ENCODE measurements at regions not wholly inside any gene's neighbourhood (a gene's known extent, or its start where the extent isn't known, plus 50 kb on each side); places are given as distances from the start of the nearest gene placed in this dataset.

- BruUV-seq (replicated peaks), result no TSS peak
Observed at GRCh38 chr7:46288010-46288409, 366.9 kb upstream of the IGFBP3 start.

DNA sequence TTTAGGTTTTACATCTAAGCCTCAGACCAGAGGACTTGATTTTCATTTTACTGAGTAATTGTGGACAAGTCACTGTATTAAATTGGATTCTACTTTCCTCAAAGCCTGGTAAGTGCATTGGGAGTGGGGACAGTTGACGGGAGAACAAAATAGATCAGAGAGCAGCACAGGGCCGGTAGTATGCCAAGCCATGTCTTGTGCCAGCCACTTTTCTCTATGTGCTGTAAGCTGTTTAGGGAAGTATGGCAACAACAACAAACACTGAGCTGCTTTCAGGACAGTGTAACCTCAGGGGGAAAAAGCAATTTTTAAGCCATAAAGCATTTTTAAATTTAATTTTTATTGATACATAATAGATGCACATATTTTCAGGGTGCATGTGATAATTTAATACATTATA lies 365.9 kb upstream of the IGFBP3 start:
- Histone ChIP-seq H3K9me2 (ENCODE audit: insufficient read depth, low read length) (no peaks in the 10 kb centered on the region), H4K20me1 (ENCODE audit: insufficient read depth, low read length) (no peaks in the 10 kb centered on the region), H3K4me2 (ENCODE audit: low read length) (no peak overlapping the region), H3K36me3 (ENCODE audit: insufficient read depth, low read length) (no peaks in the 10 kb centered on the region), H3K4me3 (ENCODE audit: low read depth, low read length, poor library complexity, severe bottlenecking) (no peak overlapping the region), H3K79me2 (ENCODE audit: insufficient read depth, low read depth, low read length) (no peaks in the 10 kb centered on the region), H2AFZ (ENCODE audit: low read length) (no peak overlapping the region), H3K27ac (ENCODE audit: low read depth, low read length, poor library complexity, severe bottlenecking) (no peak overlapping the region), H3K4me1 (ENCODE audit: insufficient read depth, low read length, poor library complexity, severe bottlenecking) (no peaks in the 10 kb centered on the region), H3K9me3 (ENCODE audit: low read length) (no peaks in the 10 kb centered on the region)
- DNase-seq (ENCODE audit: low spot score), result no peak
- no peak for TF ChIP-seq EZH2phosphoT487 (IDR thresholded peaks at IDR 0.05; ENCODE audit: borderline replicate concordance, low read depth, low read length)
- no peak for TF ChIP-seq CTCF (conservative IDR thresholded peaks at IDR 0.05; ENCODE audit: low read length)
- POLR2A ChIA-PET, result interaction anchor here (0.6 to 1.3 kb wide), 2 partner anchors 8 to 13 kb away, joined by 3 read pairs; no protein-coding TSS in a partner anchor
- intact Hi-C loops (cut with micrococcal nuclease; ENCODE audit: unreplicated experiment), result loop anchor here (10.0 kb wide), 1 partner anchor 58 kb away; no protein-coding TSS in a partner anchor
- no TSS peak for BruUV-seq (replicated peaks)
- CTCF ChIA-PET (ENCODE audit: unreplicated experiment), result no interaction called here

More at GRCh38 chr7:46288010-46288409, 366.9 kb upstream of the IGFBP3 start:
- POLR2A ChIA-PET, result interaction anchor here (0.6 kb wide), 1 partner anchor 262 kb away, joined by 3 read pairs; no protein-coding TSS in a partner anchor
- TF ChIP-seq EZH2phosphoT487 (IDR thresholded peaks at IDR 0.05; ENCODE audit: borderline replicate concordance, low read depth, low read length), result no peak
- TF ChIP-seq CTCF (conservative IDR thresholded peaks at IDR 0.05; ENCODE audit: low read length), result no peak
- CTCF ChIA-PET (ENCODE audit: unreplicated experiment), result no interaction called here
- no peak overlapping the region for H3K4me2 ChIP-seq (ENCODE audit: low read length)
- DNase-seq (ENCODE audit: low spot score), result no peak
- no peaks in the 10 kb centered on the region for H3K79me2 ChIP-seq (ENCODE audit: insufficient read depth, low read depth, low read length)
- no peaks in the 10 kb centered on the region for H3K36me3 ChIP-seq (ENCODE audit: insufficient read depth, low read length)
- no peak overlapping the region for H3K27ac ChIP-seq (ENCODE audit: low read depth, low read length, poor library complexity, severe bottlenecking)
- no peaks in the 10 kb centered on the region for H3K4me1 ChIP-seq (ENCODE audit: insufficient read depth, low read length, poor library complexity, severe bottlenecking)
- no peaks in the 10 kb centered on the region for H4K20me1 ChIP-seq (ENCODE audit: insufficient read depth, low read length)
- no peaks in the 10 kb centered on the region for H3K9me3 ChIP-seq (ENCODE audit: low read length)
- H3K9me2 ChIP-seq (ENCODE audit: insufficient read depth, low read length), result no peaks in the 10 kb centered on the region
- no peak overlapping the region for H2AFZ ChIP-seq (ENCODE audit: low read length)
- no peak overlapping the region for H3K4me3 ChIP-seq (ENCODE audit: low read depth, low read length, poor library complexity, severe bottlenecking)
- intact Hi-C loops (cut with micrococcal nuclease; ENCODE audit: unreplicated experiment), result loop anchor here (10.0 kb wide), 1 partner anchor 57 kb away; no protein-coding TSS in a partner anchor

- POLR2A ChIA-PET, result interaction anchor here (0.6 to 1.3 kb wide), 2 partner anchors 14 to 1617 kb away, joined by 3 read pairs; no protein-coding TSS in a partner anchor
- Histone ChIP-seq H3K4me2 (ENCODE audit: low read length) (no peak overlapping the region), H3K9me2 (ENCODE audit: insufficient read depth, low read length) (no peaks in the 10 kb centered on the region), H2AFZ (ENCODE audit: low read length) (no peak overlapping the region), H3K9me3 (ENCODE audit: low read length) (no peaks in the 10 kb centered on the region), H3K36me3 (ENCODE audit: insufficient read depth, low read length) (no peaks in the 10 kb centered on the region), H3K4me3 (ENCODE audit: low read depth, low read length, poor library complexity, severe bottlenecking) (no peak overlapping the region), H3K79me2 (ENCODE audit: insufficient read depth, low read depth, low read length) (no peaks in the 10 kb centered on the region), H4K20me1 (ENCODE audit: insufficient read depth, low read length) (no peaks in the 10 kb centered on the region), H3K4me1 (ENCODE audit: insufficient read depth, low read length, poor library complexity, severe bottlenecking) (no peaks in the 10 kb centered on the region), H3K27ac (ENCODE audit: low read depth, low read length, poor library complexity, severe bottlenecking) (no peak overlapping the region)
- CTCF ChIA-PET (ENCODE audit: unreplicated experiment), result no interaction called here
- BruUV-seq (replicated peaks), result no TSS peak
- TF ChIP-seq CTCF (conservative IDR thresholded peaks at IDR 0.05; ENCODE audit: low read length) (no peak), EZH2phosphoT487 (IDR thresholded peaks at IDR 0.05; ENCODE audit: borderline replicate concordance, low read depth, low read length) (no peak)
- DNase-seq (ENCODE audit: low spot score), result no peak
- intact Hi-C loops (cut with micrococcal nuclease; ENCODE audit: unreplicated experiment), result loop anchor here (10.0 kb wide), 1 partner anchor 58 kb away; no protein-coding TSS in a partner anchor
Observed at GRCh38 chr7:46286356-46286755, 365.3 kb upstream of the IGFBP3 start.
